ENCODE measurements at regions not wholly inside any gene's neighbourhood (a gene's known extent, or its start where the extent isn't known, plus 50 kb on each side); places are given as distances from the start of the nearest gene placed in this dataset.

GRCh38 chr5:164020116-164020515 is 514.7 kb downstream of the MAT2B start:
- H3K4me3 ChIP-seq: no peak overlapping the region
- no peak overlapping the region for H3K9ac ChIP-seq (ENCODE audit: insufficient read length)
- no peaks in the 10 kb centered on the region for H3K36me3 ChIP-seq (ENCODE audit: insufficient read depth, low read length)
- DNase-seq (ENCODE audit: low read depth, low spot score): no peak
- H3K9me3 ChIP-seq (ENCODE audit: low read depth, low read length): no peaks in the 10 kb centered on the region
- H3K27ac ChIP-seq: no peak overlapping the region
- TF ChIP-seq EZH2 (IDR thresholded peaks at IDR 0.05) (no peak), FOXP2 (optimal IDR thresholded peaks at IDR 0.05; ENCODE audit: control extremely low read depth, extremely low read length, insufficient read depth) (no peak)

GRCh38 chr5:164027738-164028137 is 522.3 kb downstream of the MAT2B start:
- TF ChIP-seq FOXP2 (optimal IDR thresholded peaks at IDR 0.05; ENCODE audit: control extremely low read depth, extremely low read length, insufficient read depth): no peak
- no peak for TF ChIP-seq POLR2AphosphoS5 (IDR thresholded peaks at IDR 0.05; ENCODE audit: borderline replicate concordance, low read depth, low read length)
- TF ChIP-seq EZH2 (IDR thresholded peaks at IDR 0.05): no peak
- no peak for DNase-seq (ENCODE audit: low read depth, low spot score)
- Histone ChIP-seq H3K36me3 (ENCODE audit: insufficient read depth, low read length) (no peaks in the 10 kb centered on the region), H3K27ac (no peak overlapping the region), H3K9me3 (ENCODE audit: low read depth, low read length) (no peaks in the 10 kb centered on the region), H3K4me3 (no peak overlapping the region), H3K9ac (ENCODE audit: insufficient read length) (no peak overlapping the region)

- H3K9me3 ChIP-seq (ENCODE audit: low read depth, low read length): no peaks in the 10 kb centered on the region
- H3K36me3 ChIP-seq (ENCODE audit: insufficient read depth, low read length): no peaks in the 10 kb centered on the region
- no peak overlapping the region for H3K9ac ChIP-seq (ENCODE audit: insufficient read length)
- no peak overlapping the region for H3K27ac ChIP-seq
- H3K4me3 ChIP-seq: no peak overlapping the region
- no peak for TF ChIP-seq POLR2AphosphoS5 (IDR thresholded peaks at IDR 0.05; ENCODE audit: borderline replicate concordance, low read depth, low read length)
- TF ChIP-seq FOXP2 (optimal IDR thresholded peaks at IDR 0.05; ENCODE audit: control extremely low read depth, extremely low read length, insufficient read depth): no peak
- TF ChIP-seq EZH2 (IDR thresholded peaks at IDR 0.05): no peak
- no peak for DNase-seq (ENCODE audit: low read depth, low spot score)
Measured at GRCh38 chr5:164038128-164038783, 532.8 kb downstream of the MAT2B start.

GRCh38 chr5:164041105-164041504 is 535.7 kb downstream of the MAT2B start:
- no peak overlapping the region for H3K9ac ChIP-seq (ENCODE audit: insufficient read length)
- no peak overlapping the region for H3K27ac ChIP-seq
- H3K4me3 ChIP-seq: no peak overlapping the region
- no peak for TF ChIP-seq EZH2 (IDR thresholded peaks at IDR 0.05)
- no peak for TF ChIP-seq POLR2AphosphoS5 (IDR thresholded peaks at IDR 0.05; ENCODE audit: borderline replicate concordance, low read depth, low read length)
- no peak for TF ChIP-seq FOXP2 (optimal IDR thresholded peaks at IDR 0.05; ENCODE audit: control extremely low read depth, extremely low read length, insufficient read depth)
- H3K36me3 ChIP-seq (ENCODE audit: insufficient read depth, low read length): no peaks in the 10 kb centered on the region
- no peak for DNase-seq (ENCODE audit: low read depth, low spot score)
- no peaks in the 10 kb centered on the region for H3K9me3 ChIP-seq (ENCODE audit: low read depth, low read length)

GRCh38 chr5:164048359-164048926 is 543.0 kb downstream of the MAT2B start:
- no peaks in the 10 kb centered on the region for H3K36me3 ChIP-seq (ENCODE audit: insufficient read depth, low read length)
- H3K9ac ChIP-seq (ENCODE audit: insufficient read length): no peak overlapping the region
- DNase-seq (ENCODE audit: low read depth, low spot score): no peak
- no peak overlapping the region for H3K4me3 ChIP-seq
- no peaks in the 10 kb centered on the region for H3K9me3 ChIP-seq (ENCODE audit: low read depth, low read length)
- H3K27ac ChIP-seq: no peak overlapping the region
- TF ChIP-seq POLR2AphosphoS5 (IDR thresholded peaks at IDR 0.05; ENCODE audit: borderline replicate concordance, low read depth, low read length) (no peak), FOXP2 (optimal IDR thresholded peaks at IDR 0.05; ENCODE audit: control extremely low read depth, extremely low read length, insufficient read depth) (no peak), EZH2 (IDR thresholded peaks at IDR 0.05) (no peak)

- no peak overlapping the region for H3K27ac ChIP-seq
- no peaks in the 10 kb centered on the region for H3K36me3 ChIP-seq (ENCODE audit: insufficient read depth, low read length)
- TF ChIP-seq EZH2 (IDR thresholded peaks at IDR 0.05) (no peak), FOXP2 (optimal IDR thresholded peaks at IDR 0.05; ENCODE audit: control extremely low read depth, extremely low read length, insufficient read depth) (no peak), POLR2AphosphoS5 (IDR thresholded peaks at IDR 0.05; ENCODE audit: borderline replicate concordance, low read depth, low read length) (no peak)
- no peak overlapping the region for H3K9ac ChIP-seq (ENCODE audit: insufficient read length)
- no peak for DNase-seq (ENCODE audit: low read depth, low spot score)
- H3K4me3 ChIP-seq: no peak overlapping the region
- H3K9me3 ChIP-seq (ENCODE audit: low read depth, low read length): no peaks in the 10 kb centered on the region
Measured at GRCh38 chr5:164051745-164052144, 546.3 kb downstream of the MAT2B start.

GRCh38 chr5:164052536-164053093 is 547.2 kb downstream of the MAT2B start:
- DNase-seq (ENCODE audit: low read depth, low spot score): no peak
- no peaks in the 10 kb centered on the region for H3K9me3 ChIP-seq (ENCODE audit: low read depth, low read length)

GRCh38 chr5:164053123-164053522 is 547.7 kb downstream of the MAT2B start:
- Histone ChIP-seq H3K4me3 (no peak overlapping the region), H3K27ac (no peak overlapping the region), H3K9ac (ENCODE audit: insufficient read length) (no peak overlapping the region), H3K9me3 (ENCODE audit: low read depth, low read length) (no peaks in the 10 kb centered on the region), H3K36me3 (ENCODE audit: insufficient read depth, low read length) (no peaks in the 10 kb centered on the region)
- no peak for TF ChIP-seq EZH2 (IDR thresholded peaks at IDR 0.05)
- no peak for TF ChIP-seq FOXP2 (optimal IDR thresholded peaks at IDR 0.05; ENCODE audit: control extremely low read depth, extremely low read length, insufficient read depth)
- TF ChIP-seq POLR2AphosphoS5 (IDR thresholded peaks at IDR 0.05; ENCODE audit: borderline replicate concordance, low read depth, low read length): no peak
- no peak for DNase-seq (ENCODE audit: low read depth, low spot score)

More at GRCh38 chr5:164052536-164053093, 547.2 kb downstream of the MAT2B start:
- Histone ChIP-seq H3K9ac (ENCODE audit: insufficient read length) (no peak overlapping the region), H3K36me3 (ENCODE audit: insufficient read depth, low read length) (no peaks in the 10 kb centered on the region), H3K27ac (no peak overlapping the region), H3K4me3 (no peak overlapping the region)
- TF ChIP-seq EZH2 (IDR thresholded peaks at IDR 0.05): no peak
- no peak for TF ChIP-seq FOXP2 (optimal IDR thresholded peaks at IDR 0.05; ENCODE audit: control extremely low read depth, extremely low read length, insufficient read depth)
- no peak for TF ChIP-seq POLR2AphosphoS5 (IDR thresholded peaks at IDR 0.05; ENCODE audit: borderline replicate concordance, low read depth, low read length)
